ENCODE measurements at regions not wholly inside any gene's neighbourhood (a gene's known extent, or its start where the extent isn't known, plus 50 kb on each side); places are given as distances from the start of the nearest gene placed in this dataset.

DNA sequence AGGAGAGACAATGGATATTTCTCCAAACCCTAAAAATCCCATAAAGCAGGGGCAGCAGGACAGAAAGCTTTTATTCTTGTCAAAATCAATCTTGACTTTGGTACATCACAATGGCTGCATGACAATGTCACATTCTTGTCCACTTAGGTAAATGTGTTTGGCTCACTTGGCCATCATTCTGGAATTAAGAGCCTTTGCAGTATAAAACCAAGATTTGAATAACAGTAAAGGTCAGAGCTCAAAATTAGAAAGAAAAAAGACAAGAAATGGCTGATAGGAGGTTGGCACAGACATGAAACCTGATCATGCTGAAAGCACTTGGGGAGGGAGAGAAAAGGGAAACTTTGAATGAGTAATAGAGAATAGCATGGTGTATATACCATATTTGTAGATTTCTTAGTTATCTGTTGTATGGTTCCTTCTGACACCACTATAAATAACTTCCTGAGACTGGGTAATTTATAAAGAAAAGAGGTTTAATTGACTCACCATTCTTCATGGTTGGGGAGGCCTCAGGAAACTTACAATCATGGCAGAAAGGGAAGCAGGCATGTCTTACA lies 158.5 kb upstream of the SGO1 start:
- H3K4me3 ChIP-seq (replicated peaks; ENCODE audit: low read depth, low read length): no peak overlapping the region
- TF ChIP-seq, protein P1, sequence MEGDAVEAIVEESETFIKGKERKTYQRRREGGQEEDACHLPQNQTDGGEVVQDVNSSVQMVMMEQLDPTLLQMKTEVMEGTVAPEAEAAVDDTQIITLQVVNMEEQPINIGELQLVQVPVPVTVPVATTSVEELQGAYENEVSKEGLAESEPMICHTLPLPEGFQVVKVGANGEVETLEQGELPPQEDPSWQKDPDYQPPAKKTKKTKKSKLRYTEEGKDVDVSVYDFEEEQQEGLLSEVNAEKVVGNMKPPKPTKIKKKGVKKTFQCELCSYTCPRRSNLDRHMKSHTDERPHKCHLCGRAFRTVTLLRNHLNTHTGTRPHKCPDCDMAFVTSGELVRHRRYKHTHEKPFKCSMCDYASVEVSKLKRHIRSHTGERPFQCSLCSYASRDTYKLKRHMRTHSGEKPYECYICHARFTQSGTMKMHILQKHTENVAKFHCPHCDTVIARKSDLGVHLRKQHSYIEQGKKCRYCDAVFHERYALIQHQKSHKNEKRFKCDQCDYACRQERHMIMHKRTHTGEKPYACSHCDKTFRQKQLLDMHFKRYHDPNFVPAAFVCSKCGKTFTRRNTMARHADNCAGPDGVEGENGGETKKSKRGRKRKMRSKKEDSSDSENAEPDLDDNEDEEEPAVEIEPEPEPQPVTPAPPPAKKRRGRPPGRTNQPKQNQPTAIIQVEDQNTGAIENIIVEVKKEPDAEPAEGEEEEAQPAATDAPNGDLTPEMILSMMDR (IDR thresholded peaks at IDR 0.05; ENCODE audit: insufficient read depth, low read length, poor library complexity, severe bottlenecking): no peak

DNA sequence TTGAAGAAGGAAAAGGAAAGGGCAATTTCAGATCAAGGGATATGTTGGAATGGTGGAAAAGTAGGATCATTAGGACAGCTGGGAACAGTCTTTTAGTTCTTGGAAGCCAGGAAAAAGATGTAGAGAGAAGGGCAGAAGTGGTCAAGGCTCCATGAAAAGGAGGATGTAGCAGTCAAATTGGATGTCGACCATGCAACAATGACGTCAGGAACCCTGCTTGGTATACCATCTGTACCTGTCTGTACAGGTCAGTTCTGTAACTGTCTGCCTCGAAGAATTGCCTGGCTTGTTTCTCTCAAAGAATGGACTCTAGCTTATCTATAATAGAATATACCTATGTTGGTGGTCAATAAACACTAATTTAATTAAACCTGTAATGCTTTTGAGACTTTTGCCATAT lies 157.8 kb upstream of the SGO1 start:
- no peaks in the 10 kb centered on the region for H3K36me3 ChIP-seq (ENCODE audit: control insufficient read depth, insufficient read depth, low read length)
- no peak overlapping the region for H3K4me3 ChIP-seq (replicated peaks; ENCODE audit: low read depth, low read length)
- no peak for DNase-seq (ENCODE audit: extremely low read depth, insufficient read length)
- no peaks in the 10 kb centered on the region for H3K27me3 ChIP-seq (replicated peaks; ENCODE audit: control insufficient read depth, insufficient read depth, low read length)
- TF ChIP-seq, protein P1 (IDR thresholded peaks at IDR 0.05; ENCODE audit: insufficient read depth, low read length, poor library complexity, severe bottlenecking): no peak

More for the DNA sequence above, 158.5 kb upstream of the SGO1 start:
- Histone ChIP-seq H3K36me3 (ENCODE audit: control insufficient read depth, insufficient read depth, low read length) (no peaks in the 10 kb centered on the region), H3K27me3 (replicated peaks; ENCODE audit: control insufficient read depth, insufficient read depth, low read length) (no peaks in the 10 kb centered on the region)
- no peak for DNase-seq (ENCODE audit: extremely low read depth, insufficient read length)

DNA sequence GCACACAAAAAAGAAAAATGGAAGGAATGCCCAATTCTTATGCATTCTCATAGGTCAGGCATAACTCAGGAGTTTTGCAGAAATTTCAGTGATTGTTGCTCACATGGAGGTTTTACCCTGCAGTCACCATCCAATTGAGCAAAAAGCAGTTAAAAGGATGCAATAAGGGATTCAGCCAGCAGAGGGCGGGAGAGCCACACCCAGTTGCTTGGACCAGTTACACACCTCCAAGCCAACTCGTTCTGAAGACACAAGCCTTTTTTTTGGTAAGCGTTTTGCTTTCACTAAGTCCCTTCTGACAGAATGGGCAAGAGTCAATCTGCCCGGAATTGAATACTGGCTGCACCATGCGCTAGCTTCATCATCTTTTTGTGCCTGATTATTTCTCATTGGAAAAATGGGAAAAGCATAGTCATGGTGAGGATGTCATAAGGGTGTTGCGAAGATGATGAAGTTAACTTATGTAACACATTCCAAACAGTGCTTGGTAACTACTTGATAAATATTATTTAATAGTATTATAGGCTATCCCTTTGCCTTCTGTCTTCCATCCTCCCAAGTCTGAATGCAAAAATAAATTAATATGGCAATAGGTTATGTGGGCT lies 154.4 kb upstream of the SGO1 start:
- TF ChIP-seq, protein P1 (IDR thresholded peaks at IDR 0.05; ENCODE audit: insufficient read depth, low read length, poor library complexity, severe bottlenecking): peak; percentile 94

DNA sequence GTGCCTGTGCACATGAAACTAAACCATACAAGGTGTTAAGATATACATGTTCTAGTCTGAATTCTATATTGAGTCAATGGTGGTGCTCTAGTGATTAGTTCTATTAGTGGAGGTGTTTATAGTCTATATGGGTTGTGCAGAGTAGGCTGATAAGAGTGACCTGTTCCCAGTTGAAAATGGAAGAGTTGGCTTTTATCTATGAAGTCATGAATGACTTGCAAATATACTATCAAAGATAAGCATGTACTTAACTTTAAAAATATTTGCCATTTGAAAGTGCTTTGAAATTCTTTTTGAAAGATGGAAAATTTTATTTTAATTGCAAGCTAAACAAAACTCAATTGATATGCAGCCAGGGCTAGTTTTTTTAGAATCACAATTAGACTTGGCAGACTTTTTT lies 150.6 kb upstream of the SGO1 start:
- Histone ChIP-seq H3K36me3 (ENCODE audit: control insufficient read depth, insufficient read depth, low read length) (no peaks in the 10 kb centered on the region), H3K4me3 (replicated peaks; ENCODE audit: low read depth, low read length) (no peak overlapping the region), H3K27me3 (replicated peaks; ENCODE audit: control insufficient read depth, insufficient read depth, low read length) (no peaks in the 10 kb centered on the region)
- no peak for DNase-seq (ENCODE audit: extremely low read depth, insufficient read length)
- TF ChIP-seq, protein P1 (IDR thresholded peaks at IDR 0.05; ENCODE audit: insufficient read depth, low read length, poor library complexity, severe bottlenecking): no peak

More for the DNA sequence above, 154.4 kb upstream of the SGO1 start:
- DNase-seq (ENCODE audit: extremely low read depth, insufficient read length): no peak
- H3K27me3 ChIP-seq (replicated peaks; ENCODE audit: control insufficient read depth, insufficient read depth, low read length): no peaks in the 10 kb centered on the region
- no peak overlapping the region for H3K4me3 ChIP-seq (replicated peaks; ENCODE audit: low read depth, low read length)
- H3K36me3 ChIP-seq (ENCODE audit: control insufficient read depth, insufficient read depth, low read length): no peaks in the 10 kb centered on the region

DNA sequence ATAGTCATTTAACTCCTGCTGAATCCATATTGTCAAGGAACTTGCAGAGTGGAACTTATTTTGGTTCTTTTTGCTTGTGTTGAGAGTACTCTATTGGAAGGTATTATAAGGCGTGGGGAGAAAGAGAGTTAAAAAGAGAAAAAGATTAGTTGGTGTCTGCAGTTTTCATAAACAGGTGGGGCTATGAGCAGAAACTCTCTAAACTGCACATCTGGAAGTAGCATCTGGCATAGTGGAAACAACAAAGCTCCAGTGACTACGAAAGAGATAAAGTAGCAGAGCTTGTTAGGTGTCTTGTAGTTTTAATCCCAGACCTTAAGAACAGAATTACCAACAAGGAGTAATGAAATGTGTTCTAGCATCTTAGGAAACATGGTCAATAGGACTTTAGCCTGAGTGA lies 148.8 kb upstream of the SGO1 start:
- H3K27me3 ChIP-seq (replicated peaks; ENCODE audit: control insufficient read depth, insufficient read depth, low read length): no peaks in the 10 kb centered on the region
- no peaks in the 10 kb centered on the region for H3K36me3 ChIP-seq (ENCODE audit: control insufficient read depth, insufficient read depth, low read length)
- TF ChIP-seq, protein P1 (IDR thresholded peaks at IDR 0.05; ENCODE audit: insufficient read depth, low read length, poor library complexity, severe bottlenecking): no peak
- H3K4me3 ChIP-seq (replicated peaks; ENCODE audit: low read depth, low read length): no peak overlapping the region
- DNase-seq (ENCODE audit: extremely low read depth, insufficient read length): no peak

Data from GM06990 (cell line).